Caco-2 (cell line): ENCODE measurements at regions not wholly inside any gene's neighbourhood (a gene's known extent, or its start where the extent isn't known, plus 50 kb on each side); places are given as distances from the start of the nearest gene placed in this dataset.

Experiments used
- BruUV-seq: library from RNA; stranded (reverse); fragments of 400-500 nt; replicated peaks from 2 replicates; lab custom pipeline; 2021; lab: Mats Ljungman, UMichigan
- CTCF ChIA-PET: fragments of 300-600 bp; sonication (Branson Sonifier 250); formaldehyde crosslinking; loops from one replicate; lab custom pipeline; 2022; ENCODE audit warnings: antibody characterized with exemption; lab: Charles Lee
- POLR2A ChIA-PET: fragments of 300-600 bp; sonication (Branson Sonifier 250); formaldehyde crosslinking; loops from one replicate; lab custom pipeline; 2022; ENCODE audit warnings: antibody characterized with exemption; lab: Charles Lee
- DNase-seq, 2 experiments: peaks; one replicate each; pipeline versions ENCODE4 v3.0.0 to v3.0.0-alpha.2; 2020 to 2022
- H3K27me3 ChIP-seq: replicated peaks from 2 replicates; pipeline ENCODE4 v1.6.0; 2011; ENCODE audit warnings: low read length; ENCODE audit not compliant: control insufficient read depth, insufficient read depth
- H3K36me3 ChIP-seq: 2 replicates; pipeline ENCODE4 v1.5.1; 2011; ENCODE audit warnings: low read length; ENCODE audit not compliant: control insufficient read depth, insufficient read depth
- H3K4me1 ChIP-seq: fragments of 250-450 bp; sonication (Bioruptor Pico); 2 replicates; pipeline ENCODE4 v1.5.1; 2020; ENCODE audit warnings: mild to moderate bottlenecking
- H3K4me3 ChIP-seq: 2 replicates; pipeline ENCODE4 v1.5.1; 2011; ENCODE audit warnings: low read depth, mild to moderate bottlenecking, control low read depth, low read length
- H3K9me3 ChIP-seq: fragments of 250-450 bp; sonication (Bioruptor Pico); 2 replicates; pipeline ENCODE4 v1.5.1; 2020; ENCODE audit warnings: mild to moderate bottlenecking, moderate library complexity
- H3K27ac Mint-ChIP-seq: one replicate; pipeline ENCODE4 v1.8.0; 2022; ENCODE audit warnings: mixed read lengths; ENCODE audit not compliant: unreplicated experiment
- H3K27me3 Mint-ChIP-seq: one replicate; pipeline ENCODE4 v1.8.0; 2022; ENCODE audit warnings: mixed read lengths; ENCODE audit not compliant: insufficient read depth, unreplicated experiment
- H3K36me3 Mint-ChIP-seq: one replicate; pipeline ENCODE4 v1.8.0; 2022; ENCODE audit warnings: mild to moderate bottlenecking, mixed read lengths; ENCODE audit not compliant: insufficient read depth, unreplicated experiment
- H3K4me1 Mint-ChIP-seq: one replicate; pipeline ENCODE4 v1.8.0; 2022; ENCODE audit warnings: low read depth, mixed read lengths; ENCODE audit not compliant: unreplicated experiment
- H3K4me3 Mint-ChIP-seq: one replicate; pipeline ENCODE4 v1.8.0; 2022; ENCODE audit warnings: mild to moderate bottlenecking, moderate library complexity, mixed read lengths; ENCODE audit not compliant: unreplicated experiment
- H3K9me3 Mint-ChIP-seq: one replicate; pipeline ENCODE4 v1.8.0; 2022; ENCODE audit warnings: mixed read lengths; ENCODE audit not compliant: unreplicated experiment
- intact Hi-C: fragments of 100-400 bp; cut with micrococcal nuclease; formaldehyde crosslinking; loops from one replicate; pipeline ENCODE4 v1.10.0; 2022; ENCODE audit not compliant: unreplicated experiment
- TF ChIP-seq, protein P1 (sequence below), 2 experiments: fragments of 200-600 bp in 1 of 2; IDR thresholded peaks; 1 replicate in 1 of 2; 2 replicates in 1 of 2; pipeline versions ENCODE4 v1.5.1 to v1.8.0; 2011 to 2022; ENCODE audit warnings: antibody characterized with exemption in 1 of 2, control low read depth in 1 of 2, inconsistent platforms in 1 of 2, low read depth in 1 of 2, low read length in 1 of 2, mild to moderate bottlenecking in 1 of 2, moderate library complexity in 1 of 2; ENCODE audit not compliant: insufficient read depth in 1 of 2, severe bottlenecking in 1 of 2, unreplicated experiment in 1 of 2

DNA sequence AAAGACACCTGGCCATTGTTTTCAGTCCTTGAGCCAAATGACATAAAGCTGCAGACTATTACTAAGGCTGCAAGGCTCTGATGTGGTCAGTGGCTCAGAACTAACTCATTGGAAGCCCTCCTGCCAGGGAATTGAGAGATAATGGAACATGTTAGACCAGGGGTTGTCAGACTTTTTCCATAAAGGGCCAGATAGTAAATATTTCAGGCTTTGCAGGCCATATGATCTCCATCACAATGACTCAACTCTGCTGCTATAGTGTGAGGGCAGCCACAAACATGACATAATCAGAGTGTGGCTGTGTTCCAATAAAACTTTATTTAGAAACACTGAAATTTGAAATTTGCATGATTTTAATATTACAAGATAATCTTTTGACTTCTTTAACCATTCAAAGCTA is 140.3 kb downstream of the TMEM30B start:
- Mint-ChIP-seq H3K4me1 (no peaks in the 10 kb centered on the region), H3K27ac (no peak overlapping the region), H3K4me3 (no peak overlapping the region), H3K27me3 (no peaks in the 10 kb centered on the region), H3K36me3 (no peaks in the 10 kb centered on the region), H3K9me3 (peaks cover 64% of the 10 kb centered on the region)
- H3K36me3 ChIP-seq = no peaks in the 10 kb centered on the region
- H3K27me3 ChIP-seq = no peaks in the 10 kb centered on the region
- ChIA-PET CTCF (no interaction called here), POLR2A (no interaction called here)
- H3K4me1 ChIP-seq = no peaks in the 10 kb centered on the region
- no TSS peak for BruUV-seq
- TF ChIP-seq, protein P1, sequence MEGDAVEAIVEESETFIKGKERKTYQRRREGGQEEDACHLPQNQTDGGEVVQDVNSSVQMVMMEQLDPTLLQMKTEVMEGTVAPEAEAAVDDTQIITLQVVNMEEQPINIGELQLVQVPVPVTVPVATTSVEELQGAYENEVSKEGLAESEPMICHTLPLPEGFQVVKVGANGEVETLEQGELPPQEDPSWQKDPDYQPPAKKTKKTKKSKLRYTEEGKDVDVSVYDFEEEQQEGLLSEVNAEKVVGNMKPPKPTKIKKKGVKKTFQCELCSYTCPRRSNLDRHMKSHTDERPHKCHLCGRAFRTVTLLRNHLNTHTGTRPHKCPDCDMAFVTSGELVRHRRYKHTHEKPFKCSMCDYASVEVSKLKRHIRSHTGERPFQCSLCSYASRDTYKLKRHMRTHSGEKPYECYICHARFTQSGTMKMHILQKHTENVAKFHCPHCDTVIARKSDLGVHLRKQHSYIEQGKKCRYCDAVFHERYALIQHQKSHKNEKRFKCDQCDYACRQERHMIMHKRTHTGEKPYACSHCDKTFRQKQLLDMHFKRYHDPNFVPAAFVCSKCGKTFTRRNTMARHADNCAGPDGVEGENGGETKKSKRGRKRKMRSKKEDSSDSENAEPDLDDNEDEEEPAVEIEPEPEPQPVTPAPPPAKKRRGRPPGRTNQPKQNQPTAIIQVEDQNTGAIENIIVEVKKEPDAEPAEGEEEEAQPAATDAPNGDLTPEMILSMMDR (IDR thresholded peaks at IDR 0.05; ENCODE audit: insufficient read depth in 1 of 2, low read depth in 1 of 2, low read length in 1 of 2, severe bottlenecking in 1 of 2, unreplicated experiment in 1 of 2) = no peak
- no peak overlapping the region for H3K4me3 ChIP-seq
- peaks cover 18% of the 10 kb centered on the region for H3K9me3 ChIP-seq
- DNase-seq = no peak
- intact Hi-C loops = no loop called here

DNA sequence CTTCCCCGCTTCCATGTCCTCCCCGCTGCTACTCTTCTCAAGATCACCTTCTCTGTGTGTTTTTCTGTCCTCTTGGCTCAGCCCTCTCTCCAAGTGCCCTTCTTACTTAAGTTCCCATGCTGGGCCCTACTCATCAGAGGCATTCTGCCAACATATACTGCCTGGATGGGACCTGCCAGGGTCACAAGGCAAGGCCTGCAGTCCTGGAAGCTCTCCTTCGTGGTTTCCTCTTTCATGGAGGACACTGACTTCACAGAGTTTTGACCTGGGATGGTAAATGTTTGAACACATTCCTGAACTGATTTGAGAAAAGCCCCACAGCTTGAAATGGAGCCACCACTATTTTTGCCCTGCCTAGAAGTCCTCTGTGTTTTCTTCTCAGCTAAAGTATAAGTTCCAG is 140.9 kb downstream of the TMEM30B start:
- no peaks in the 10 kb centered on the region for H3K4me1 Mint-ChIP-seq
- H3K36me3 Mint-ChIP-seq = no peaks in the 10 kb centered on the region
- BruUV-seq = no TSS peak
- H3K9me3 Mint-ChIP-seq = peaks cover 60% of the 10 kb centered on the region
- H3K4me1 ChIP-seq = no peaks in the 10 kb centered on the region
- TF ChIP-seq, protein P1 (IDR thresholded peaks at IDR 0.05; ENCODE audit: insufficient read depth in 1 of 2, low read depth in 1 of 2, low read length in 1 of 2, severe bottlenecking in 1 of 2, unreplicated experiment in 1 of 2) = no peak
- no peaks in the 10 kb centered on the region for H3K27me3 Mint-ChIP-seq
- no peak overlapping the region for H3K4me3 Mint-ChIP-seq
- H3K9me3 ChIP-seq = peaks cover 18% of the 10 kb centered on the region
- H3K27ac Mint-ChIP-seq = no peak overlapping the region
- H3K27me3 ChIP-seq = no peaks in the 10 kb centered on the region
- no peaks in the 10 kb centered on the region for H3K36me3 ChIP-seq
- DNase-seq = no peak
- H3K4me3 ChIP-seq = no peak overlapping the region
- ChIA-PET POLR2A (no interaction called here), CTCF (no interaction called here)
- intact Hi-C loops = no loop called here

DNA sequence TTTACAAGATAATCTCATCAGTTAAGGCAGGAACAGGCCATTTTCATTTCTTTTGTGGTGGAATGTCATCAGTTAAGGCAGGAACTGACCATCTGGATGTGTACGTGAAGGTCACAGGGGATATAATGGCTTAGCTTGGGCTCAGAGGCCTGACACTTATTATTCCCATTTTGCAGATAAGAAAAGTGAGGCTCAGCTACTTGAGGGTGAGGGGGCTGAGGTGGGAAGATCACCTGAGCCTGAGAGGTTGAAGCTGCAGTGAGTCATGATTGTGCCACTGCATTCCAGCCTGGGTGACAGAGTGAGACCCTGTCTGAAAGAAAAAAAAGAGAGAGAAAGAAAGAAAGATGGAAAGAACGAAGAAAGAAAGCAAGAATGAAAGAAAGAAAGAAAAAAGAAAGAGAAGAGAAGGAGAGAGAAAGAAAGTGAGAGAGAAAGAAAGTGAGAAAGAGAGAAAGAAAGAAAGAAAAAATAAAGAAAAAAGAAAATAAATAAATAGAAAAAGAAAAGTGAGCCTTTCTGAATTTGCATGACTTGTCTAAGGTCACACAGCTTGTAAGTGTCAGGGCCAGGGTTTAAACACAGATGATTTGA is 142.0 kb downstream of the TMEM30B start:
- POLR2A ChIA-PET = no interaction called here

More for the DNA sequence above, 142.0 kb downstream of the TMEM30B start:
- no TSS peak for BruUV-seq
- H3K36me3 Mint-ChIP-seq = no peaks in the 10 kb centered on the region
- H3K9me3 ChIP-seq = peaks cover 7% of the 10 kb centered on the region; the same call in 1 of the 2 replicates
- H3K9me3 Mint-ChIP-seq = peaks cover 49% of the 10 kb centered on the region
- H3K36me3 ChIP-seq = no peaks in the 10 kb centered on the region
- no peaks in the 10 kb centered on the region for H3K4me1 ChIP-seq
- no peaks in the 10 kb centered on the region for H3K4me1 Mint-ChIP-seq
- TF ChIP-seq, protein P1 (IDR thresholded peaks at IDR 0.05; ENCODE audit: insufficient read depth in 1 of 2, low read depth in 1 of 2, low read length in 1 of 2, severe bottlenecking in 1 of 2, unreplicated experiment in 1 of 2) = no peak
- no peak overlapping the region for H3K4me3 Mint-ChIP-seq
- no peak overlapping the region for H3K27ac Mint-ChIP-seq
- CTCF ChIA-PET = no interaction called here
- H3K27me3 ChIP-seq = no peaks in the 10 kb centered on the region
- H3K4me3 ChIP-seq = no peak overlapping the region
- no peaks in the 10 kb centered on the region for H3K27me3 Mint-ChIP-seq
- no peak for DNase-seq
- intact Hi-C loops = no loop called here
